HG03378 (cell line): ENCODE measurements at regions not wholly inside any gene's neighbourhood (a gene's known extent, or its start where the extent isn't known, plus 50 kb on each side); places are given as distances from the start of the nearest gene placed in this dataset.
A peak's percentile ranks its signal among the peaks of the same experiment; 100 is the strongest.
"Not testable (repeated sequence)": the region's sequence is repeated elsewhere in the genome, so short reads cannot be mapped to it uniquely, and the experiment has no call there.

Source experiments
- ATAC-seq: cut with Tn5 transposase; IDR thresholded peaks from one replicate; pipeline ENCODE4 v1.9.1; 2021; ENCODE audit warnings: mild to moderate bottlenecking, moderate library complexity; ENCODE audit not compliant: unreplicated experiment

- not testable (repeated sequence) for ATAC-seq
Observed at GRCh38 chr9:62833323-62834200, 1643.7 kb downstream of the SPATA31A7 start.

GRCh38 chr9:62837254-62837911, 1647.5 kb downstream of the SPATA31A7 start:
- peak; percentile 12 for ATAC-seq

GRCh38 chr9:62838024-62838718, 1648.3 kb downstream of the SPATA31A7 start:
- peak; percentile 100 for ATAC-seq

GRCh38 chr9:62839168-62839567, 1649.3 kb downstream of the SPATA31A7 start:
- ATAC-seq, result not testable (repeated sequence)

GRCh38 chr9:62843145-62843544, 1653.3 kb downstream of the SPATA31A7 start:
- not testable (repeated sequence) for ATAC-seq

- ATAC-seq, result not testable (repeated sequence)
Observed at GRCh38 chr9:62843706-62844290, 1654.0 kb downstream of the SPATA31A7 start.

- not testable (repeated sequence) for ATAC-seq
Observed at GRCh38 chr9:62844681-62845185, 1654.9 kb downstream of the SPATA31A7 start.

GRCh38 chr9:62848258-62848657, 1658.4 kb downstream of the SPATA31A7 start:
- not testable (repeated sequence) for ATAC-seq

GRCh38 chr9:62849991-62850390, 1660.2 kb downstream of the SPATA31A7 start:
- ATAC-seq, result not testable (repeated sequence)

GRCh38 chr9:62857280-62857679, 1667.4 kb downstream of the SPATA31A7 start:
- ATAC-seq, result not testable (repeated sequence)

- ATAC-seq, result not testable (repeated sequence)
Observed at GRCh38 chr9:62858240-62858639, 1668.4 kb downstream of the SPATA31A7 start.

GRCh38 chr9:62860939-62861860, 1671.4 kb downstream of the SPATA31A7 start:
- not testable (repeated sequence) for ATAC-seq

GRCh38 chr9:62862180-62862579, 1672.3 kb downstream of the SPATA31A7 start:
- not testable (repeated sequence) for ATAC-seq

GRCh38 chr9:62863319-62863718, 1673.5 kb downstream of the SPATA31A7 start:
- not testable (repeated sequence) for ATAC-seq

- not testable (repeated sequence) for ATAC-seq
Observed at GRCh38 chr9:62863867-62864266, 1674.0 kb downstream of the SPATA31A7 start.

- not testable (repeated sequence) for ATAC-seq
Observed at GRCh38 chr9:62864481-62865469, 1674.9 kb downstream of the SPATA31A7 start.

GRCh38 chr9:62869061-62869460, 1679.2 kb downstream of the SPATA31A7 start:
- not testable (repeated sequence) for ATAC-seq

GRCh38 chr9:62871765-62872164, 1681.9 kb downstream of the SPATA31A7 start:
- ATAC-seq, result not testable (repeated sequence)
